IgD-negative memory B cell (primary cell): ENCODE measurements at regions not wholly inside any gene's neighbourhood (a gene's known extent, or its start where the extent isn't known, plus 50 kb on each side); places are given as distances from the start of the nearest gene placed in this dataset.
A peak's percentile ranks its signal among the peaks of the same experiment; 100 is the strongest.

Experiments
- H3K27ac Mint-ChIP-seq, 3 donors: one replicate each; pipeline ENCODE4 v1.8.0; 2020 to 2022; ENCODE audit warnings: mild to moderate bottlenecking in 3 of 3, mixed read lengths in 3 of 3, moderate library complexity in 1 of 3
- H3K27me3 Mint-ChIP-seq: one replicate; pipeline ENCODE4 v1.8.0; 2021; ENCODE audit warnings: mixed read lengths
- H3K36me3 Mint-ChIP-seq: one replicate; pipeline ENCODE4 v1.8.0; 2020; ENCODE audit warnings: mild to moderate bottlenecking, mixed read lengths
- H3K4me1 Mint-ChIP-seq, 3 donors: one replicate each; pipeline ENCODE4 v1.8.0; 2020 to 2022; ENCODE audit warnings: mixed read lengths in 3 of 3, mild to moderate bottlenecking in 1 of 3
- H3K4me3 Mint-ChIP-seq, 4 donors: one replicate each; pipeline ENCODE4 v1.8.0; 2020 to 2022; ENCODE audit warnings: mild to moderate bottlenecking in 4 of 4, mixed read lengths in 4 of 4, moderate library complexity in 3 of 4
- H3K9me3 Mint-ChIP-seq, 3 donors: one replicate each; pipeline ENCODE4 v1.8.0; 2020 to 2021; ENCODE audit warnings: mixed read lengths in 3 of 3, mild to moderate bottlenecking in 1 of 3

- Mint-ChIP-seq H3K4me3 (no peak overlapping the region), H3K27ac (no peak overlapping the region), H3K9me3 (peaks cover 2 to 9% (median 2%) of the 10 kb centered on the region in 3 donors), H3K36me3 (no peaks in the 10 kb centered on the region), H3K27me3 (no peaks in the 10 kb centered on the region), H3K4me1 (no peaks in the 10 kb centered on the region)
Observed at GRCh38 chr5:21164425-21164824, 1176.4 kb upstream of the CDH18 start.

- Mint-ChIP-seq H3K4me3 (no peak overlapping the region), H3K27me3 (no peaks in the 10 kb centered on the region), H3K9me3 (peaks cover 1 to 5% (median 2%) of the 10 kb centered on the region in 3 donors), H3K27ac (no peak overlapping the region), H3K36me3 (no peaks in the 10 kb centered on the region), H3K4me1 (no peaks in the 10 kb centered on the region)
Observed at GRCh38 chr5:21159510-21160059, 1171.6 kb upstream of the CDH18 start.

GRCh38 chr5:21154526-21154925 is 1166.5 kb upstream of the CDH18 start:
- Mint-ChIP-seq H3K9me3 (no peaks in the 10 kb centered on the region), H3K36me3 (no peaks in the 10 kb centered on the region), H3K27me3 (no peaks in the 10 kb centered on the region), H3K27ac (no peak overlapping the region), H3K4me1 (no peaks in the 10 kb centered on the region), H3K4me3 (no peak overlapping the region)

DNA sequence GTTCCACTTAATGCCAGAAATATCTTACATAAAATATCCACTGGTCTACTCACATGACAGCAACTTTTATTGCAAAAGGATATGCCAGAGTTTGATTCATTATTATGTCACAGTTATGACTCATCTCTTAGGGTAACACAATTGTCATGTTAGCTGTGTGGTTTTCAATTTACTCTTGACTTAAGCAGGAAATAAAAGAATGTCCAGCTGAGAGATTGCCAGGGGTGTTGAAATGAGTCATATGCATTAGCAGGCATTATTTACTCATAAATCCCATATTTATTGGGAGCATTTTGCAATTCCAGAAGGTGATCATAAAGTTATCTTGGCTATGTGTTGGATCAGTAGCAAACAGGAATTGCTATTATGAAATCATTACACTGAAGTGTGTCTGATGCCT is 1164.6 kb upstream of the CDH18 start:
- Mint-ChIP-seq H3K36me3 (no peaks in the 10 kb centered on the region), H3K27ac (no peak overlapping the region), H3K4me3 (no peak overlapping the region), H3K4me1 (no peaks in the 10 kb centered on the region), H3K9me3 (peaks cover 0 to 8% (median 2%) of the 10 kb centered on the region in 3 donors), H3K27me3 (no peaks in the 10 kb centered on the region)

DNA sequence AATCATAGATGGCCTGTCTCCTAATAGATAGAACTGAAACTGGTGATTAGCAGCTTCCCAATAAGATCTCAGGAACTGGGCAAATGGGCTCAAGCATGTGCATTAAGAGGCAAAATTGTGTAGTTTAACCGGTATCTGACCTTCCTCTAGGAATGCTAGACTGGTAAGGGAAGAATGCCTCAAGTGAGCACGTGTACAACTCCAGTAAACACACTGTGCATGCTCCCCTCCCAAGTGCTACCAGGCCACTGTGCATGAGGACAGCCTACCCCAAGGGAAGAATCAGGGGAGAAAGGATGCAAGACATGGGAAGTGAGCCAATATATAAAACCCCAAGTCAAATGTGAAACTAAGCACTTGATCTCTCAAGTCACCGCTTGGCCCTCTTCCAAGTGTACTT is 1157.4 kb upstream of the CDH18 start:
- H3K4me3 Mint-ChIP-seq, result no peak overlapping the region
- no peaks in the 10 kb centered on the region for H3K36me3 Mint-ChIP-seq
- H3K9me3 Mint-ChIP-seq, result peaks cover 0 to 8% (median 2%) of the 10 kb centered on the region in 3 donors
- H3K27me3 Mint-ChIP-seq, result no peaks in the 10 kb centered on the region
- H3K4me1 Mint-ChIP-seq, result no peaks in the 10 kb centered on the region
- no peak overlapping the region for H3K27ac Mint-ChIP-seq

DNA sequence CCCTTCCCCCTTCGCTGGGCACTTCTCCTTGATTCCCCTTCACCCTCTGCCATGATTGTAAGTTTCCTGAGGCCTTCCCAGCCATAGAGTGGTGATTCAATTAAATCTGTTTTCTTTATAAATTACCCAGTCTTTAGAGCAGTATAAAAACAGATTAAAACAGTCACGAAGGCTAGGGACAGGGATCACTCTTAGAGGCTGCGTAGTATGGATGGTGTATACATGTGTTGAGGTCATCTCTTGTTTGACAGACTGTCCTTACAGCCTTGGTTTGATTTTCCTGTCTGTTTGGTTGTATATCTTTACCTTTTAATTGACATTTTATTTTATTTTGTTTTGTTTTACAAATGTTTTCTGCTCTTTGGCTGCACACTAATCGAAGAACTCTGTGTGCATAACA is 1155.7 kb upstream of the CDH18 start:
- H3K36me3 Mint-ChIP-seq, result no peaks in the 10 kb centered on the region

DNA sequence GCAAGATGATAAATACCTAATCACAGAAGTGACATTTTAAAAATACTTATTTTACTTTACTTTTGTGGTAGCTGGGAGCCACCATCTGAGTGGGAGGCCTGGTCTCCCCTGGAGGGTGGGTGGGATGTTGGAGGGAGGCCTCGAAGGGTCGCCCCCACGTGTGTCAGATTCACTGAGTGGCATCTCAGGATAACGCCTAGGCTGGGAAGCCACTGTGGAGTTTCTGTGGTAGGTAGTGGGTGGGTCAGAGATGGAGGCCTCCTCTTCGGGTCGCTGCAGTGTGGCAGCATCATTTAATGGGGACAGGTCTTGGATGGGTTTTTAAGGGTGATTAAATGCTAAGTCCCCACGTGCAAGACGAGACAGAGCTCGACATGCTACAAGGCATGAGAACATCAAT is 1154.8 kb upstream of the CDH18 start:
- Mint-ChIP-seq H3K9me3 (no peaks in the 10 kb centered on the region), H3K4me3 (no peak overlapping the region), H3K27ac (peak overlapping the region in 1 of 3 donors; percentile 67), H3K27me3 (no peaks in the 10 kb centered on the region), H3K36me3 (peaks cover 2% of the 10 kb centered on the region), H3K4me1 (no peaks in the 10 kb centered on the region)

More for the DNA sequence above, 1155.7 kb upstream of the CDH18 start:
- no peaks in the 10 kb centered on the region for H3K4me1 Mint-ChIP-seq
- no peak overlapping the region for H3K27ac Mint-ChIP-seq
- no peak overlapping the region for H3K4me3 Mint-ChIP-seq
- peaks cover 0 to 4% (median 2%) of the 10 kb centered on the region in 3 donors for H3K9me3 Mint-ChIP-seq
- no peaks in the 10 kb centered on the region for H3K27me3 Mint-ChIP-seq

DNA sequence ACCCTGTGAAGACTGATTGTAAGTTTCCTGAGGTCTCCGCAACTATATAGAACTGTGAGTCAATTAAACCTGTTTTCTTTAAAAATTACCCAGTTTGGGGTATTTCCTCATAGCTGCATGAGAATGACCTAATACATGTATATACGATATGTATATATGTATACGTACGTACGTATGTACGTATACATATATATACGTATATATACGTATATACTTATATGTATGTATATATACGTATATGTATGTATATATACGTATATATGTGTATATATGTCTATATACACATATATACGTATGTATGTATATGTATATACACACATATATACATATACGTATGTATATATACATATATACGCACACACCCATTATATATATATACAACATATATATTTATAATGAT is 1153.0 kb upstream of the CDH18 start:
- Mint-ChIP-seq H3K4me1 (no peaks in the 10 kb centered on the region), H3K9me3 (no peaks in the 10 kb centered on the region), H3K27me3 (no peaks in the 10 kb centered on the region), H3K27ac (no peak overlapping the region), H3K4me3 (no peak overlapping the region), H3K36me3 (peaks cover 2% of the 10 kb centered on the region)

- Mint-ChIP-seq H3K4me1 (peaks cover 4 to 5% (median 4%) of the 10 kb centered on the region in 3 donors), H3K36me3 (peaks cover 2% of the 10 kb centered on the region)
Observed at GRCh38 chr5:21126236-21126635, 1138.2 kb upstream of the CDH18 start.

GRCh38 chr5:21125238-21125983 is 1137.4 kb upstream of the CDH18 start:
- Mint-ChIP-seq H3K4me3 (no peak overlapping the region), H3K36me3 (peaks cover 2% of the 10 kb centered on the region), H3K27ac (peak overlapping the region in 1 of 3 donors; percentile 89), H3K27me3 (no peaks in the 10 kb centered on the region), H3K9me3 (peaks cover 0 to 2% (median 0%) of the 10 kb centered on the region in 3 donors), H3K4me1 (peaks cover 6 to 10% (median 6%) of the 10 kb centered on the region in 3 donors)

More at GRCh38 chr5:21126236-21126635, 1138.2 kb upstream of the CDH18 start:
- H3K27ac Mint-ChIP-seq, result no peak overlapping the region
- peaks cover 0 to 2% (median 0%) of the 10 kb centered on the region in 3 donors for H3K9me3 Mint-ChIP-seq
- H3K27me3 Mint-ChIP-seq, result no peaks in the 10 kb centered on the region
- H3K4me3 Mint-ChIP-seq, result no peak overlapping the region

DNA sequence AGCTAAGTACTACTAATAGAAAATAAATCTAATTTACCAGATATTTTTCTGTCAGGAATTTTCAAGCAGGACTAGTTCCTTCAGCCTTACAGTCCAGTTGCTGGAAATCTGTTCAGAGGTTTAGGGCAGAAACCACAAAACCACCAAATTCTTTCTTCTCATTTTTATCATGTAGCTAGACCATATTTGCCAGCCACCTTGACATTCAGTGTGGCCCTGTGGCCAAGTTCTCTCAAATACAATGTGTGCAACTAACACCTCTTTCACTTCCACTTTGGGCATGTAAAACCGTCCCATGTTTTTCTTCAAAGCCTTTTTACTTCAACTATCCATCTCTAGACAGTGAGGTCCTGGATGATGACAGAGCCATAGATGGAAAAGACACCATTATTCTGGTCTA is 1133.2 kb upstream of the CDH18 start:
- no peak overlapping the region for H3K4me3 Mint-ChIP-seq
- H3K9me3 Mint-ChIP-seq, result peaks cover 0 to 3% (median 2%) of the 10 kb centered on the region in 3 donors
- H3K27me3 Mint-ChIP-seq, result no peaks in the 10 kb centered on the region
- H3K36me3 Mint-ChIP-seq, result peaks cover 2% of the 10 kb centered on the region
- H3K4me1 Mint-ChIP-seq, result peaks cover 5 to 20% (median 6%) of the 10 kb centered on the region in 3 donors
- no peak overlapping the region for H3K27ac Mint-ChIP-seq

DNA sequence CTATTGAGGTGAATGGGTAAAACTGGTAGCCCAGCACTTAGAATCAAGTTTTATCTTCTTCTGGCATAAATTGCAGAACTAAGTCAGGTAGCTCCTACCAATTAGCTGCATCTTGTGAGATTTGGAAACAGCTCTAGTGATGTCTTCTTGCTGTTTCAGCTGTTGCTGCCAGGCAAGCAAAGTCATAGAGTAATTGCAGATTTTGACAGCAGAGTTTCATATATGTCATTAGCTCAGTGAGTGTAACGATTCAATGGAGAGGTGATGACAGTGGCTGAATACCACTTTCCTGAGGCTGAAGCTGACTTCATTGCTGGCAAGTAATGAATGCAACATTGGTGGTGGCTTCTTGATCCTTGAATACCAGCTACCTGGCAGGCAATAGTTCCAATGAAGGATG is 1109.7 kb upstream of the CDH18 start:
- peaks cover 0 to 2% (median 0%) of the 10 kb centered on the region in 3 donors for H3K4me1 Mint-ChIP-seq
- H3K36me3 Mint-ChIP-seq, result peaks cover 1% of the 10 kb centered on the region

GRCh38 chr5:21094619-21095018 is 1106.6 kb upstream of the CDH18 start:
- Mint-ChIP-seq H3K9me3 (no peaks in the 10 kb centered on the region), H3K36me3 (no peaks in the 10 kb centered on the region), H3K27me3 (peaks cover 1% of the 10 kb centered on the region), H3K4me3 (no peak overlapping the region), H3K27ac (no peak overlapping the region), H3K4me1 (peaks cover 0 to 2% (median 2%) of the 10 kb centered on the region in 3 donors)

More for the DNA sequence above, 1109.7 kb upstream of the CDH18 start:
- no peak overlapping the region for H3K27ac Mint-ChIP-seq
- H3K4me3 Mint-ChIP-seq, result no peak overlapping the region
- peaks cover 3% of the 10 kb centered on the region for H3K27me3 Mint-ChIP-seq
- peaks cover 0 to 3% (median 0%) of the 10 kb centered on the region in 3 donors for H3K9me3 Mint-ChIP-seq

GRCh38 chr5:21087766-21088165 is 1099.8 kb upstream of the CDH18 start:
- H3K4me1 Mint-ChIP-seq, result peaks cover 0 to 2% (median 0%) of the 10 kb centered on the region in 3 donors
- no peaks in the 10 kb centered on the region for H3K27me3 Mint-ChIP-seq
- H3K36me3 Mint-ChIP-seq, result no peaks in the 10 kb centered on the region
- H3K4me3 Mint-ChIP-seq, result no peak overlapping the region
- H3K9me3 Mint-ChIP-seq, result peaks cover under 1 to 15% (median 4%) of the 10 kb centered on the region in 3 donors
- no peak overlapping the region for H3K27ac Mint-ChIP-seq

DNA sequence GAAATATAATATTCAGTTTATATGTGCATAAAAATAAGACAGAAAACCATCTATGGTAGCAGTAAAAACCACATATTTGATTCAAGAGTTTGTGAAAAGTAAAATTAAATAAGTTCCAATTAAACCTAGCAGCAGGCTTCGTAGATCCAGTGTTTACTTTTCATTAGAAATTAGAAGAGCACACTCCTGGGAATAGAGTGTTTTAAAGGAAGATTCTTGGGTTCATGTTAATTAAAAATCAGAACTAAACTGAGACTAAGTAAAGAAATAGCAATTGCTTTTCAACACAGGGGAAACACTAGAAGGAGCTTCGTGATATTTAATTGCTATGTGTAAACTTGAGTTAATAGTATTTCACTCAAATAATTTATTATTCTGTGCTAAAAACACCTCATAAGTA is 1097.8 kb upstream of the CDH18 start:
- no peak overlapping the region for H3K27ac Mint-ChIP-seq
- no peaks in the 10 kb centered on the region for H3K36me3 Mint-ChIP-seq
- peaks cover 2 to 15% (median 5%) of the 10 kb centered on the region in 3 donors for H3K9me3 Mint-ChIP-seq
- H3K4me3 Mint-ChIP-seq, result no peak overlapping the region
- no peaks in the 10 kb centered on the region for H3K4me1 Mint-ChIP-seq
- H3K27me3 Mint-ChIP-seq, result no peaks in the 10 kb centered on the region

- H3K36me3 Mint-ChIP-seq, result no peaks in the 10 kb centered on the region
- no peak overlapping the region for H3K27ac Mint-ChIP-seq
- H3K27me3 Mint-ChIP-seq, result peaks cover 2% of the 10 kb centered on the region
- peaks cover 9 to 14% (median 12%) of the 10 kb centered on the region in 3 donors for H3K4me1 Mint-ChIP-seq
- H3K9me3 Mint-ChIP-seq, result no peaks in the 10 kb centered on the region
- H3K4me3 Mint-ChIP-seq, result no peak overlapping the region
Observed at GRCh38 chr5:21071986-21072385, 1084.0 kb upstream of the CDH18 start.
